GM12864 (cell line): ENCODE measurements at regions not wholly inside any gene's neighbourhood (a gene's known extent, or its start where the extent isn't known, plus 50 kb on each side); places are given as distances from the start of the nearest gene placed in this dataset.

ENCODE experiments used
- DNase-seq: peaks from one replicate; pipeline ENCODE4 v3.0.0-alpha.2; 2011; ENCODE audit warnings: low read depth
- H3K4me3 ChIP-seq: 2 replicates; pipeline ENCODE4 v1.5.1; 2011; ENCODE audit warnings: mild to moderate bottlenecking, low read depth, low read length, control low read depth
- TF ChIP-seq, protein P1 (sequence below): IDR thresholded peaks from 2 replicates; pipeline ENCODE4 v1.5.1; 2011; ENCODE audit warnings: low read depth, mild to moderate bottlenecking, moderate library complexity, low read length, control low read depth, inconsistent platforms; ENCODE audit errors: missing control alignments

DNA sequence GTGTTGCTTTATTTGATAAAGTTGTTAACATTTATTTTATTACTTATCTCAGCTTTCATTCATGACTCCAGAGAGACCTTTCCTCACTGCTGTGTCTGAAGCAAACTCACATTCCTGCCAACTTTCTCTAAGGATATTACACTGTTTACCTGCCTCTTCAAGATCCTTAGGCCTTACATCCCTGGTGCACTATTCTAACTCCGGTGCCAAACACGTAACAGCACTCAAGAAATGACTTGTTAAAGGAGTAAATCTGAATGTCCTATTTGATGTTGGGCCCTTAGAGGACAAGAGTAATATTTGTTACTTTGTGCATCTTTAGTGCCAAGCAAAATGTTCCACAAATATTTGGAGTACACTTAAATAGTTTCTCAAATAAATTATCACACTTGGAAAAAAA, 324.1 kb upstream of the FLRT2 start:
- DNase-seq, result no peak
- TF ChIP-seq, protein P1, sequence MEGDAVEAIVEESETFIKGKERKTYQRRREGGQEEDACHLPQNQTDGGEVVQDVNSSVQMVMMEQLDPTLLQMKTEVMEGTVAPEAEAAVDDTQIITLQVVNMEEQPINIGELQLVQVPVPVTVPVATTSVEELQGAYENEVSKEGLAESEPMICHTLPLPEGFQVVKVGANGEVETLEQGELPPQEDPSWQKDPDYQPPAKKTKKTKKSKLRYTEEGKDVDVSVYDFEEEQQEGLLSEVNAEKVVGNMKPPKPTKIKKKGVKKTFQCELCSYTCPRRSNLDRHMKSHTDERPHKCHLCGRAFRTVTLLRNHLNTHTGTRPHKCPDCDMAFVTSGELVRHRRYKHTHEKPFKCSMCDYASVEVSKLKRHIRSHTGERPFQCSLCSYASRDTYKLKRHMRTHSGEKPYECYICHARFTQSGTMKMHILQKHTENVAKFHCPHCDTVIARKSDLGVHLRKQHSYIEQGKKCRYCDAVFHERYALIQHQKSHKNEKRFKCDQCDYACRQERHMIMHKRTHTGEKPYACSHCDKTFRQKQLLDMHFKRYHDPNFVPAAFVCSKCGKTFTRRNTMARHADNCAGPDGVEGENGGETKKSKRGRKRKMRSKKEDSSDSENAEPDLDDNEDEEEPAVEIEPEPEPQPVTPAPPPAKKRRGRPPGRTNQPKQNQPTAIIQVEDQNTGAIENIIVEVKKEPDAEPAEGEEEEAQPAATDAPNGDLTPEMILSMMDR, result no peak
- no peak overlapping the region for H3K4me3 ChIP-seq

DNA sequence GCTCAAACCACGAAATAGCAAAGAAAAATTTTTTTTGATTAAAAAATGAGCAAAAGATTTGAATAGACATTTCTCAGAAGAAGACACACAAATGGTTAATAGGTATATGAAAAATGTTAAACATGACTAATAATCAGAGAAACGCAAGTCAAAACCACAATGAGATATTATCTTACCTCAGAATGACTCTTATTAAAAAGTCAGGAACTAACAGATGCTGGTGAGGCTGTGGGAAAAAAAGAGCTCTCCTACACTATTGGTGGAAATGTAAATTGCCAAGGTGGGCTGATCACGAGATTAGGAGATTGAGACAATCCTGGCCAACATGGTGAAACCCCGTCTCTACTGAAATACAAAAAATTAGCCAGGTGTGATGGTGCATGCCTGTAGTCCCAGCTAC, 315.5 kb upstream of the FLRT2 start:
- no peak overlapping the region for H3K4me3 ChIP-seq
- TF ChIP-seq, protein P1, result no peak
- DNase-seq, result no peak

DNA sequence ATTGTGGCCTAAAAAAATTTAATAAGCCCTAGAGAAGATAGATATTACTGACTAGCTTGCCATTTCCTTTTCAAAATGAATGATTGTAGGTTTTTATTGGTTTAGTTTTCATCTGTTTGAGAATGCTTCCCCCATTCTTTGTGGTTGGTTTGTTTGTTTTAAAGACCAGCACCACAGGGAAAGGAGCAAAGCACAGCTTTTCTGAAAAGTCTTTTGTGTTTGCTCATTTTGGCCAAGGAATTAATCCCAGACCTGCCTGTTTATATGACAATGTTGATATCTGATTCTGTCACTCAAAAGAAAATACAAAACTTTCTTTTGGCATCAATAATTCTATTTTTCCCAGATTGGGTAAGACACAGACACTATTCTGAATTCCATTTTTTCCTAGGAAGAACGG, 312.5 kb upstream of the FLRT2 start:
- no peak for DNase-seq
- TF ChIP-seq, protein P1, result no peak
- H3K4me3 ChIP-seq, result no peak overlapping the region

DNA sequence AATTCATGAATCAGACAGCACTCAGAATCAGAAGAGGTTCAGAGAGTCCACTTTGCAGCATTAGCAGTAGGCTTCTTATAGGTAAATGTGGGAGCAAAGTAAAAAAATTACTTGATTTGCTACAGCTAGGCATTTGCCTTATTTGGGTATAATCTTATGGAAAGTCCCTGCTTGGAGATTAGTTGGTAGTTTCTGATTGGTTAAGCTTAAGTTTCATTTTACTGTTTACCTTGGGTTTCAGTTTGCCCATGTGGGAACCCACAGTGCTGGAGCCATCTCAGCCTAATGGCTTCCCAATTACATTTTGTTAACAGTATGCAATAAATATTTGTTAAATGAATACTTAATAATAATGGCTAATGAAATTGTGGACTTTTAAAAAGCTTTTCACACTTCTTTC, 311.0 kb upstream of the FLRT2 start:
- no peak for DNase-seq
- TF ChIP-seq, protein P1, result no peak
- H3K4me3 ChIP-seq, result no peak overlapping the region

DNA sequence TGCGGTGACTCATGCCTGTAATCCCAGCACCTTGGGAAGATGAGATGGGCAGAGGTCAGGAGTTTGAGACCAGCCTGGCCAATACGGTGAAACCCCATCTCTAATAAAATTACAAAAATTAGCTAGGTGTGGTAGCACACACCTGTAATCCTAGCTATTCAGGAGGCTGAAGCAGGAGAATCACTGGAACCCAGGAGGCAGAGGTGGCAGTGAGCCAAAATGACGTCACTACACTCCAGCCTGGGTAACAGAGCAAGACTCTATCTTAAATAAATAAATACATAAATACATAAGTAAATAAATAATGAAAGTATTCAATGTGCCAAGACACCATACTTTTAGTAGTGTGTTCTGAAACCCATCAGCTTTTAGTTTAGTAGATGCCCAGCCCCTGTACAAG, 308.1 kb upstream of the FLRT2 start:
- TF ChIP-seq, protein P1, result no peak
- no peak for DNase-seq
- H3K4me3 ChIP-seq, result no peak overlapping the region

DNA sequence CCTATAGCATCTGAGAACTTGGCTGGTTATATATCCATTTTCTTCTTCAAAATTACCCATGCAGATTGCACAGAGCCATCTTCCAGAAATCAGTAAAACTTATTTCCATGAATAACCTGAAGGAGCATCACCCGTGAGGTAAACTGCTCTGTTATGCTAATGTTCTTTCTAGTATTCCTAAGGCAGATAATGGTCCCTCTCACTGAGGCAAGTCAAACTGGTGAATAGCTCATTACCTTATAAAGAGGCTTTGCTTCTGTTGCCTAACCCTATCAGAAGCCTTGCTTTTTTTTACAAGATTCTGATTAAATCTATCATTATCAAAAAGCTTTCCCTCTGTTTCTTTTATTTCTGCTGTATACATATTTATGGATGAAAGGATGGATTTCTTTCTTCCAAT, 307.6 kb upstream of the FLRT2 start:
- TF ChIP-seq, protein P1, result no peak
- H3K4me3 ChIP-seq, result no peak overlapping the region
- no peak for DNase-seq

DNA sequence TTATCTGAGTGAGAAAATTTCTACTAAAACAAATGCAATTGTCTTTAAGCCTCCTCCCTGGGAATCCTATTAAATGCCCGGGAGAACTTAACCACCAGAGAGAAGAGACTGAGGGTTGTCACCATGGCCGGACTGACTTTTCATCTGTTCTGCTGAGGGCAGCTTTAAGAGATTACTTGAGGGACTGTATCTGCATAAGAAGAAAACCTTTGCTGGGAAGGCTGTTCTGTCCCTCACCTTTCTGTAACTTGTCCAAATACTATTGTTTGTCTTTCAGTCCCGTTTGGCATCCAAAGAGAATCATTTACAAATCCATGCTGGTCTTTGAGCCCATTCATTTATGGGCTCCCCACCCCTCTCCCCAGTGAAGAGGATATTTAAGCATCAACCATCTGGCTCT, 306.3 kb upstream of the FLRT2 start:
- H3K4me3 ChIP-seq, result no peak overlapping the region
- TF ChIP-seq, protein P1, result no peak
- no peak for DNase-seq
